Esophagus squamous epithelium (tissue), 5 donors: ENCODE measurements at regions not wholly inside any gene's neighbourhood (a gene's known extent, or its start where the extent isn't known, plus 50 kb on each side); places are given as distances from the start of the nearest gene placed in this dataset.

Experiments
- DNase-seq: peaks from one replicate; lab custom pipeline; 2025; lab: John Stamatoyannopoulos, UW
- H3K27ac ChIP-seq, 4 donors: fragments of 200-600 bp; sonication (generic); one replicate each; pipeline ENCODE4 v1.5.1; 2016 to 2019; ENCODE audit warnings: mild to moderate bottlenecking in 1 of 4
- H3K27me3 ChIP-seq, 4 donors: fragments of 200-600 bp; sonication (generic); 1 replicate in 3 of 4; 2 replicates in 1 of 4; pipeline versions ENCODE4 v1.5.1 to v1.6.0; 2017 to 2021; ENCODE audit warnings: antibody characterized with exemption in 1 of 4
- H3K36me3 ChIP-seq, 3 donors: fragments of 200-600 bp; sonication (generic); one replicate each; pipeline ENCODE4 v1.5.1; 2016 to 2019
- H3K4me1 ChIP-seq, 3 donors: fragments of 200-600 bp; sonication (generic); one replicate each; pipeline ENCODE4 v1.5.1; 2017 to 2019
- H3K4me3 ChIP-seq, 4 donors: fragments of 200-600 bp; sonication (generic); 1 replicate in 3 of 4; 2 replicates in 1 of 4; pipeline ENCODE4 v1.5.1; 2016 to 2019; ENCODE audit warnings: mild to moderate bottlenecking in 2 of 4, moderate library complexity in 1 of 4
- H3K9me3 ChIP-seq, 3 donors: fragments of 200-600 bp; sonication (generic); one replicate each; pipeline ENCODE4 v1.5.1; 2016 to 2019
- CTCF ChIP-seq, 6 experiments: fragments of 450-650 bp in 4 of 6; fragments of 200-600 bp in 2 of 6; sonication (generic) in 2 of 6; IDR thresholded peaks; one replicate each; pipeline ENCODE4 v1.5.1; 2016 to 2019; ENCODE audit warnings: antibody characterized with exemption in 6 of 6, mild to moderate bottlenecking in 4 of 6, moderate library complexity in 4 of 6
- POLR2A ChIP-seq, 4 donors: fragments of 450-650 bp; IDR thresholded peaks; one replicate each; pipeline ENCODE4 v1.6.1; 2017; ENCODE audit warnings: antibody characterized with exemption in 4 of 4, mild to moderate bottlenecking in 4 of 4, moderate library complexity in 3 of 4
- WGBS, 2 donors: methylation state at CpG; one replicate each; pipeline ENCODE4 v1.1.5; 2018; 5-methylcytosine and 5-hydroxymethylcytosine counted together
- intact Hi-C: fragments of 100-400 bp; cut with DNase I; formaldehyde crosslinking; loops from one replicate; pipeline ENCODE4 v1.15.0; 2022
- donor health status: DM: yes; HTN: yes; CAD: no.

GRCh38 chr1:238826891-238827290, 559.5 kb upstream of the CHRM3 start:
- Histone ChIP-seq H3K4me3 (no peak overlapping the region), H3K27me3 (no peaks in the 10 kb centered on the region), H3K4me1 (no peaks in the 10 kb centered on the region), H3K9me3 (peaks cover 0 to 12% (median 4%) of the 10 kb centered on the region in 3 donors), H3K27ac (no peak overlapping the region), H3K36me3 (no peaks in the 10 kb centered on the region)
- TF ChIP-seq CTCF (IDR thresholded peaks at IDR 0.05) (no peak), POLR2A (IDR thresholded peaks at IDR 0.05) (no peak)
- no peak for DNase-seq
- intact Hi-C loops: no loop called here

GRCh38 chr1:238823416-238823815, 563.0 kb upstream of the CHRM3 start:
- Histone ChIP-seq H3K4me3 (no peak overlapping the region), H3K9me3 (no peaks in the 10 kb centered on the region)
- TF ChIP-seq CTCF (IDR thresholded peaks at IDR 0.05): no peak

GRCh38 chr1:238811211-238811879, 575.0 kb upstream of the CHRM3 start:
- no peak overlapping the region for H3K27ac ChIP-seq
- no peaks in the 10 kb centered on the region for H3K4me1 ChIP-seq
- H3K4me3 ChIP-seq: no peak overlapping the region
- H3K36me3 ChIP-seq: no peaks in the 10 kb centered on the region
- 69 to 71% methylated on average over 3 of the region's 3 CpGs for WGBS, 2 donors
- intact Hi-C loops: no loop called here
- TF ChIP-seq POLR2A (IDR thresholded peaks at IDR 0.05) (no peak), CTCF (IDR thresholded peaks at IDR 0.05) (no peak)
- no peaks in the 10 kb centered on the region for H3K27me3 ChIP-seq
- H3K9me3 ChIP-seq: no peaks in the 10 kb centered on the region
- no peak for DNase-seq

More at GRCh38 chr1:238823416-238823815, 563.0 kb upstream of the CHRM3 start:
- Histone ChIP-seq H3K36me3 (no peaks in the 10 kb centered on the region), H3K4me1 (no peaks in the 10 kb centered on the region), H3K27ac (no peak overlapping the region), H3K27me3 (no peaks in the 10 kb centered on the region)
- no peak for DNase-seq
- intact Hi-C loops: no loop called here

GRCh38 chr1:238790882-238791281, 595.5 kb upstream of the CHRM3 start:
- no peaks in the 10 kb centered on the region for H3K27me3 ChIP-seq
- no peaks in the 10 kb centered on the region for H3K9me3 ChIP-seq
- no peaks in the 10 kb centered on the region for H3K36me3 ChIP-seq
- no peak for TF ChIP-seq CTCF (IDR thresholded peaks at IDR 0.05)
- TF ChIP-seq POLR2A (IDR thresholded peaks at IDR 0.05): no peak
- H3K4me1 ChIP-seq: no peaks in the 10 kb centered on the region
- H3K4me3 ChIP-seq: no peak overlapping the region
- intact Hi-C loops: no loop called here
- H3K27ac ChIP-seq: no peak overlapping the region
- 82 to 84% methylated on average over 4 of the region's 4 CpGs for WGBS, 2 donors
- DNase-seq: no peak

- Histone ChIP-seq H3K36me3 (no peaks in the 10 kb centered on the region), H3K4me1 (no peaks in the 10 kb centered on the region), H3K4me3 (no peak overlapping the region), H3K27ac (no peak overlapping the region), H3K27me3 (no peaks in the 10 kb centered on the region), H3K9me3 (no peaks in the 10 kb centered on the region)
- no peak for TF ChIP-seq POLR2A (IDR thresholded peaks at IDR 0.05)
- no peak for TF ChIP-seq CTCF (IDR thresholded peaks at IDR 0.05)
- intact Hi-C loops: no loop called here
- WGBS, 2 donors: 71 to 75% methylated on average over 5 to 6 of the region's 6 CpGs
- no peak for DNase-seq
These were observed 596.3 kb upstream of the CHRM3 start for GRCh38 chr1:238789916-238790667.
